HK-2 (cell line): ENCODE measurements at regions not wholly inside any gene's neighbourhood (a gene's known extent, or its start where the extent isn't known, plus 50 kb on each side); places are given as distances from the start of the nearest gene placed in this dataset.
"Not testable (repeated sequence)": the region's sequence is repeated elsewhere in the genome, so short reads cannot be mapped to it uniquely, and the experiment has no call there.

Source experiments
- DNase-seq: peaks from one replicate; pipeline ENCODE4 v3.0.0-alpha.2; 2018; ENCODE audit not compliant: unreplicated experiment

- DNase-seq, result no peak
Observed at GRCh38 chr20:51305316-51306052, 237.0 kb downstream of the NFATC2 start.

- no peak for DNase-seq
Observed at GRCh38 chr20:51303731-51304670, 238.5 kb downstream of the NFATC2 start.

- no peak for DNase-seq
Observed at GRCh38 chr20:51301026-51301425, 241.5 kb downstream of the NFATC2 start.

- DNase-seq, result no peak
Observed at GRCh38 chr20:51300104-51300503, 242.4 kb downstream of the NFATC2 start.

GRCh38 chr20:51299413-51299812, 243.1 kb downstream of the NFATC2 start:
- no peak for DNase-seq

GRCh38 chr20:51298141-51298749, 244.3 kb downstream of the NFATC2 start:
- no peak for DNase-seq

GRCh38 chr20:51287628-51288413, 254.7 kb downstream of the NFATC2 start:
- DNase-seq, result no peak

GRCh38 chr20:51286758-51287157, 255.8 kb downstream of the NFATC2 start:
- no peak for DNase-seq

- no peak for DNase-seq
Observed at GRCh38 chr20:51285684-51286083, 256.8 kb downstream of the NFATC2 start.

- DNase-seq, result no peak
Observed at GRCh38 chr20:51284871-51285270, 257.6 kb downstream of the NFATC2 start.

- no peak for DNase-seq
Observed at GRCh38 chr20:51284176-51284575, 258.3 kb downstream of the NFATC2 start.

GRCh38 chr20:51281521-51281920, 258.6 kb upstream of the KCNG1 start:
- no peak for DNase-seq

GRCh38 chr20:51280047-51280446, 257.1 kb upstream of the KCNG1 start:
- no peak for DNase-seq

GRCh38 chr20:51277961-51278360, 255.1 kb upstream of the KCNG1 start:
- DNase-seq, result no peak

GRCh38 chr20:51276296-51276695, 253.4 kb upstream of the KCNG1 start:
- DNase-seq, result no peak

- no peak for DNase-seq
Observed at GRCh38 chr20:51275826-51276225, 252.9 kb upstream of the KCNG1 start.

GRCh38 chr20:51275181-51275580, 252.3 kb upstream of the KCNG1 start:
- no peak for DNase-seq

- no peak for DNase-seq
Observed at GRCh38 chr20:51272401-51272800, 249.5 kb upstream of the KCNG1 start.

GRCh38 chr20:51271931-51272330, 249.0 kb upstream of the KCNG1 start:
- no peak for DNase-seq

- not testable (repeated sequence) for DNase-seq
Observed at GRCh38 chr20:51271289-51271688, 248.4 kb upstream of the KCNG1 start.

- no peak for DNase-seq
Observed at GRCh38 chr20:51269671-51270070, 246.8 kb upstream of the KCNG1 start.

- DNase-seq, result no peak
Observed at GRCh38 chr20:51267679-51268078, 244.8 kb upstream of the KCNG1 start.
